Astrocyte (in vitro differentiated cells and primary cell): ENCODE measurements at regions not wholly inside any gene's neighbourhood (a gene's known extent, or its start where the extent isn't known, plus 50 kb on each side); places are given as distances from the start of the nearest gene placed in this dataset.

Experiments
- DNase-seq: peaks from one replicate; pipeline ENCODE4 v3.0.0-alpha.2; 2010; ENCODE audit warnings: low read depth
- FAIRE-seq: peaks from 2 replicates; lab custom pipeline; 2011; peaks lifted over from hg19 to GRCh38; lab: Jason Lieb, UNC
- H2AFZ ChIP-seq: 2 replicates; pipeline ENCODE4 v1.6.0; 2012; ENCODE audit warnings: low read depth, low read length, inconsistent platforms
- H3K27ac ChIP-seq: 2 replicates; pipeline ENCODE4 v1.5.1; 2011; ENCODE audit warnings: low read depth, low read length, inconsistent platforms
- H3K27me3 ChIP-seq: 2 replicates; pipeline ENCODE4 v1.6.0; 2011; ENCODE audit warnings: low read length, inconsistent platforms; ENCODE audit not compliant: insufficient read depth
- H3K36me3 ChIP-seq: 2 replicates; pipeline ENCODE4 v1.5.1; 2011; ENCODE audit warnings: low read length, inconsistent platforms; ENCODE audit not compliant: insufficient read depth
- H3K4me1 ChIP-seq: 2 replicates; pipeline ENCODE4 v1.5.1; 2011; ENCODE audit warnings: low read length, inconsistent platforms; ENCODE audit not compliant: insufficient read depth
- H3K4me2 ChIP-seq: 2 replicates; pipeline ENCODE4 v1.6.0; 2012; ENCODE audit warnings: low read length, inconsistent platforms
- H3K4me3 ChIP-seq: 2 replicates; pipeline ENCODE4 v1.5.1; 2011; ENCODE audit warnings: low read depth, mild to moderate bottlenecking, low read length, inconsistent platforms; ENCODE audit not compliant: insufficient read depth
- H3K79me2 ChIP-seq: 2 replicates; pipeline ENCODE4 v1.6.0; 2012; ENCODE audit warnings: mild to moderate bottlenecking, low read length, inconsistent platforms; ENCODE audit not compliant: insufficient read depth
- H3K9ac ChIP-seq: 2 replicates; pipeline ENCODE4 v1.6.0; 2012; ENCODE audit warnings: mild to moderate bottlenecking, low read length, inconsistent platforms
- H3K9me3 ChIP-seq: 2 replicates; pipeline ENCODE4 v1.5.1; 2012; ENCODE audit warnings: low read depth, mild to moderate bottlenecking, low read length, inconsistent platforms; ENCODE audit not compliant: insufficient read depth
- H4K20me1 ChIP-seq: 2 replicates; pipeline ENCODE4 v1.6.0; 2012; ENCODE audit warnings: low read length, inconsistent platforms; ENCODE audit not compliant: insufficient read depth
- H3K27ac Mint-ChIP-seq: one replicate; pipeline ENCODE4 v1.8.0; 2021; ENCODE audit warnings: mild to moderate bottlenecking, mixed read lengths; ENCODE audit not compliant: unreplicated experiment
- H3K27me3 Mint-ChIP-seq: one replicate; pipeline ENCODE4 v1.8.0; 2021; ENCODE audit warnings: low read depth, mixed read lengths; ENCODE audit not compliant: unreplicated experiment
- H3K36me3 Mint-ChIP-seq: one replicate; pipeline ENCODE4 v1.8.0; 2021; ENCODE audit warnings: low read depth, mixed read lengths; ENCODE audit not compliant: unreplicated experiment
- H3K4me1 Mint-ChIP-seq: one replicate; pipeline ENCODE4 v1.8.0; 2021; ENCODE audit warnings: low read depth, mixed read lengths; ENCODE audit not compliant: unreplicated experiment
- H3K4me3 Mint-ChIP-seq: one replicate; pipeline ENCODE4 v1.8.0; 2021; ENCODE audit warnings: mild to moderate bottlenecking, moderate library complexity, mixed read lengths; ENCODE audit not compliant: unreplicated experiment
- H3K9me3 Mint-ChIP-seq: one replicate; pipeline ENCODE4 v1.8.0; 2021; ENCODE audit warnings: mild to moderate bottlenecking, mixed read lengths; ENCODE audit not compliant: unreplicated experiment
- CTCF ChIP-seq: IDR thresholded peaks from 2 replicates; pipeline ENCODE4 v1.5.1; 2011; ENCODE audit warnings: low read depth, mild to moderate bottlenecking, inconsistent platforms, low read length, moderate library complexity; ENCODE audit not compliant: insufficient read depth
- EZH2 ChIP-seq: IDR thresholded peaks from 2 replicates; pipeline ENCODE4 v1.6.1; 2012; ENCODE audit warnings: mild to moderate bottlenecking, low read length, inconsistent platforms; ENCODE audit not compliant: insufficient read depth

- Mint-ChIP-seq H3K4me3 (no peak overlapping the region), H3K36me3 (no peaks in the 10 kb centered on the region), H3K27ac (no peak overlapping the region), H3K27me3 (no peaks in the 10 kb centered on the region), H3K4me1 (peaks cover 3% of the 10 kb centered on the region), H3K9me3 (no peaks in the 10 kb centered on the region)
- H2AFZ ChIP-seq, result peak overlapping the region; percentile 34
- H3K4me1 ChIP-seq, result no peaks in the 10 kb centered on the region
- H3K27me3 ChIP-seq, result no peaks in the 10 kb centered on the region
- no peak overlapping the region for H3K4me3 ChIP-seq
- no peaks in the 10 kb centered on the region for H4K20me1 ChIP-seq
- H3K9ac ChIP-seq, result no peak overlapping the region
- FAIRE-seq (no peak), DNase-seq (peak; percentile 0)
- no peak overlapping the region for H3K27ac ChIP-seq
- H3K36me3 ChIP-seq, result no peaks in the 10 kb centered on the region
- no peaks in the 10 kb centered on the region for H3K9me3 ChIP-seq
- H3K4me2 ChIP-seq, result no peak overlapping the region
- no peaks in the 10 kb centered on the region for H3K79me2 ChIP-seq
- no peak for TF ChIP-seq CTCF
- no peak for TF ChIP-seq EZH2
Measured at GRCh38 chr13:87777387-87777786, 106.2 kb downstream of the SLITRK5 start.

GRCh38 chr13:87778128-87778527 is 107.0 kb downstream of the SLITRK5 start:
- Histone ChIP-seq H3K4me3 (no peak overlapping the region), H4K20me1 (no peaks in the 10 kb centered on the region), H3K27ac (no peak overlapping the region), H3K4me1 (no peaks in the 10 kb centered on the region), H2AFZ (no peak overlapping the region), H3K36me3 (no peaks in the 10 kb centered on the region), H3K79me2 (no peaks in the 10 kb centered on the region), H3K9me3 (no peaks in the 10 kb centered on the region), H3K9ac (no peak overlapping the region), H3K4me2 (no peak overlapping the region), H3K27me3 (no peaks in the 10 kb centered on the region)
- TF ChIP-seq EZH2 (no peak), CTCF (no peak)
- H3K4me1 Mint-ChIP-seq, result peaks cover 3% of the 10 kb centered on the region
- no peak overlapping the region for H3K27ac Mint-ChIP-seq
- H3K27me3 Mint-ChIP-seq, result no peaks in the 10 kb centered on the region
- no peak for DNase-seq
- H3K4me3 Mint-ChIP-seq, result no peak overlapping the region
- H3K36me3 Mint-ChIP-seq, result no peaks in the 10 kb centered on the region
- no peaks in the 10 kb centered on the region for H3K9me3 Mint-ChIP-seq
- FAIRE-seq, result no peak

GRCh38 chr13:87779426-87779825 is 108.3 kb downstream of the SLITRK5 start:
- no peaks in the 10 kb centered on the region for H3K79me2 ChIP-seq

More at GRCh38 chr13:87779426-87779825, 108.3 kb downstream of the SLITRK5 start:
- H3K27me3 ChIP-seq, result no peaks in the 10 kb centered on the region
- no peaks in the 10 kb centered on the region for H3K36me3 ChIP-seq
- no peaks in the 10 kb centered on the region for H4K20me1 ChIP-seq
- Mint-ChIP-seq H3K9me3 (no peaks in the 10 kb centered on the region), H3K27ac (no peak overlapping the region), H3K4me1 (peaks cover 3% of the 10 kb centered on the region), H3K27me3 (no peaks in the 10 kb centered on the region), H3K4me3 (no peak overlapping the region), H3K36me3 (no peaks in the 10 kb centered on the region)
- no peak overlapping the region for H3K4me2 ChIP-seq
- no peak overlapping the region for H2AFZ ChIP-seq
- H3K4me3 ChIP-seq, result no peak overlapping the region
- no peak overlapping the region for H3K27ac ChIP-seq
- H3K4me1 ChIP-seq, result no peaks in the 10 kb centered on the region
- no peaks in the 10 kb centered on the region for H3K9me3 ChIP-seq
- DNase-seq (peak; percentile 17), FAIRE-seq (no peak)
- TF ChIP-seq EZH2 (no peak), CTCF (no peak)
- H3K9ac ChIP-seq, result no peak overlapping the region
